ENCODE measurements at regions not wholly inside any gene's neighbourhood (a gene's known extent, or its start where the extent isn't known, plus 50 kb on each side); places are given as distances from the start of the nearest gene placed in this dataset.

- H3K27ac ChIP-seq (ENCODE audit: low read depth, low read length), result no peak overlapping the region
These were observed 117.7 kb upstream of the FOXB1 start for GRCh38 chr15:59886441-59886840.

GRCh38 chr15:59885832-59886231 is 118.3 kb upstream of the FOXB1 start:
- H4K20me1 ChIP-seq (ENCODE audit: control insufficient read depth, insufficient read depth, low read depth, low read length), result no peaks in the 10 kb centered on the region
- H3K79me2 ChIP-seq (ENCODE audit: control insufficient read depth, low read length), result no peaks in the 10 kb centered on the region
- H3K27ac ChIP-seq (ENCODE audit: low read depth, low read length), result no peak overlapping the region
- H3K27me3 ChIP-seq (ENCODE audit: control insufficient read depth, low read length), result peaks cover 3% of the 10 kb centered on the region; the same call in 1 of the 2 replicates
- TF ChIP-seq EZH2phosphoT487 (IDR thresholded peaks at IDR 0.05; ENCODE audit: borderline replicate concordance, low read length) (no peak), CTCF (IDR thresholded peaks at IDR 0.05; ENCODE audit: low read depth, low read length, poor library complexity, severe bottlenecking) (no peak)
- no peaks in the 10 kb centered on the region for H3K4me1 ChIP-seq (ENCODE audit: control insufficient read depth, low read length)
- no peaks in the 10 kb centered on the region for H3K9me3 ChIP-seq (ENCODE audit: control insufficient read depth, insufficient read depth, low read length)
- H3K4me3 ChIP-seq (ENCODE audit: low read length), result no peak overlapping the region
- H3F3A ChIP-seq (ENCODE audit: control insufficient read depth, insufficient read depth), result no peaks in the 10 kb centered on the region
- H3K36me3 ChIP-seq (ENCODE audit: control insufficient read depth, low read length), result no peaks in the 10 kb centered on the region
- no peak overlapping the region for H3K4me2 ChIP-seq (ENCODE audit: low read length)
- H3K9me2 ChIP-seq (replicated peaks; ENCODE audit: control insufficient read depth, low read length), result no peaks in the 10 kb centered on the region

More at GRCh38 chr15:59886441-59886840, 117.7 kb upstream of the FOXB1 start:
- H3K4me2 ChIP-seq (ENCODE audit: low read length), result no peak overlapping the region
- TF ChIP-seq CTCF (IDR thresholded peaks at IDR 0.05; ENCODE audit: low read depth, low read length, poor library complexity, severe bottlenecking) (no peak), EZH2phosphoT487 (IDR thresholded peaks at IDR 0.05; ENCODE audit: borderline replicate concordance, low read length) (no peak)
- H3K4me1 ChIP-seq (ENCODE audit: control insufficient read depth, low read length), result no peaks in the 10 kb centered on the region
- no peaks in the 10 kb centered on the region for H3K79me2 ChIP-seq (ENCODE audit: control insufficient read depth, low read length)
- no peaks in the 10 kb centered on the region for H3K9me3 ChIP-seq (ENCODE audit: control insufficient read depth, insufficient read depth, low read length)
- H3K27me3 ChIP-seq (ENCODE audit: control insufficient read depth, low read length), result peaks cover 3% of the 10 kb centered on the region; the same call in 1 of the 2 replicates
- H3K4me3 ChIP-seq (ENCODE audit: low read length), result no peak overlapping the region
- H3K9me2 ChIP-seq (replicated peaks; ENCODE audit: control insufficient read depth, low read length), result no peaks in the 10 kb centered on the region
- H4K20me1 ChIP-seq (ENCODE audit: control insufficient read depth, insufficient read depth, low read depth, low read length), result no peaks in the 10 kb centered on the region
- H3K36me3 ChIP-seq (ENCODE audit: control insufficient read depth, low read length), result no peaks in the 10 kb centered on the region
- no peaks in the 10 kb centered on the region for H3F3A ChIP-seq (ENCODE audit: control insufficient read depth, insufficient read depth)

- no peaks in the 10 kb centered on the region for H3F3A ChIP-seq (ENCODE audit: control insufficient read depth, insufficient read depth)
- no peak for TF ChIP-seq EZH2phosphoT487 (IDR thresholded peaks at IDR 0.05; ENCODE audit: borderline replicate concordance, low read length)
- no peak for TF ChIP-seq CTCF (IDR thresholded peaks at IDR 0.05; ENCODE audit: low read depth, low read length, poor library complexity, severe bottlenecking)
- no peak overlapping the region for H3K4me2 ChIP-seq (ENCODE audit: low read length)
- H4K20me1 ChIP-seq (ENCODE audit: control insufficient read depth, insufficient read depth, low read depth, low read length), result no peaks in the 10 kb centered on the region
- no peaks in the 10 kb centered on the region for H3K79me2 ChIP-seq (ENCODE audit: control insufficient read depth, low read length)
- H3K27ac ChIP-seq (ENCODE audit: low read depth, low read length), result no peak overlapping the region
- no peaks in the 10 kb centered on the region for H3K36me3 ChIP-seq (ENCODE audit: control insufficient read depth, low read length)
- no peaks in the 10 kb centered on the region for H3K4me1 ChIP-seq (ENCODE audit: control insufficient read depth, low read length)
- 0 out of 2 replicates have a peak, but pooled peaks cover 3% of the 10 kb centered on the region for H3K27me3 ChIP-seq (ENCODE audit: control insufficient read depth, low read length)
- H3K4me3 ChIP-seq (ENCODE audit: low read length), result no peak overlapping the region
- H3K9me3 ChIP-seq (ENCODE audit: control insufficient read depth, insufficient read depth, low read length), result no peaks in the 10 kb centered on the region
- H3K9me2 ChIP-seq (replicated peaks; ENCODE audit: control insufficient read depth, low read length), result no peaks in the 10 kb centered on the region
These were observed 124.4 kb upstream of the FOXB1 start for GRCh38 chr15:59879506-59880265.

Measured in DOHH2 (cell line).